ENCODE measurements at regions not wholly inside any gene's neighbourhood (a gene's known extent, or its start where the extent isn't known, plus 50 kb on each side); places are given as distances from the start of the nearest gene placed in this dataset.

GRCh38 chr2:239581352-239581901, 180.6 kb upstream of the HDAC4 start:
- no peak overlapping the region for H3K27ac Mint-ChIP-seq
- H3K27me3 ChIP-seq (ENCODE audit: insufficient read depth, low read length, poor library complexity, severe bottlenecking): no peaks in the 10 kb centered on the region
- H3K27ac ChIP-seq (ENCODE audit: low read depth, low read length): no peak overlapping the region
- H3K36me3 ChIP-seq (ENCODE audit: insufficient read depth, low read length): no peaks in the 10 kb centered on the region
- ChIA-PET CTCF (no interaction called here), POLR2A (no interaction called here)
- no peak overlapping the region for H3K4me3 ChIP-seq (ENCODE audit: low read length)
- no peaks in the 10 kb centered on the region for H3K4me1 Mint-ChIP-seq
- H3K9me3 Mint-ChIP-seq: no peaks in the 10 kb centered on the region
- no peaks in the 10 kb centered on the region for H3K4me1 ChIP-seq (ENCODE audit: insufficient read depth, low read length)
- no peaks in the 10 kb centered on the region for H3K36me3 Mint-ChIP-seq
- H3K4me3 Mint-ChIP-seq: no peak overlapping the region
- peak in 1 of 5 donors; percentile 35 for DNase-seq
- H3K27me3 Mint-ChIP-seq: peaks cover 2 to 8% of the 10 kb centered on the region in 2 donors
- no peaks in the 10 kb centered on the region for H3K9me3 ChIP-seq (ENCODE audit: low read length)

GRCh38 chr2:239580199-239580527, 179.3 kb upstream of the HDAC4 start:
- Mint-ChIP-seq H3K4me1 (no peaks in the 10 kb centered on the region), H3K4me3 (no peak overlapping the region), H3K36me3 (no peaks in the 10 kb centered on the region), H3K27ac (no peak overlapping the region), H3K9me3 (no peaks in the 10 kb centered on the region), H3K27me3 (peaks cover 2 to 3% of the 10 kb centered on the region in 2 donors)
- Histone ChIP-seq H3K9me3 (ENCODE audit: low read length) (no peaks in the 10 kb centered on the region), H3K27ac (ENCODE audit: low read depth, low read length) (no peak overlapping the region), H3K27me3 (ENCODE audit: insufficient read depth, low read length, poor library complexity, severe bottlenecking) (no peaks in the 10 kb centered on the region), H3K4me1 (ENCODE audit: insufficient read depth, low read length) (no peaks in the 10 kb centered on the region), H3K4me3 (ENCODE audit: low read length) (no peak overlapping the region), H3K36me3 (ENCODE audit: insufficient read depth, low read length) (no peaks in the 10 kb centered on the region)
- ChIA-PET POLR2A (no interaction called here), CTCF (no interaction called here)
- no peak for DNase-seq

GRCh38 chr2:239579524-239580198, 178.8 kb upstream of the HDAC4 start:
- Histone ChIP-seq H3K27me3 (ENCODE audit: insufficient read depth, low read length, poor library complexity, severe bottlenecking) (no peaks in the 10 kb centered on the region), H3K9me3 (ENCODE audit: low read length) (no peaks in the 10 kb centered on the region), H3K36me3 (ENCODE audit: insufficient read depth, low read length) (no peaks in the 10 kb centered on the region), H3K27ac (ENCODE audit: low read depth, low read length) (no peak overlapping the region), H3K4me3 (ENCODE audit: low read length) (no peak overlapping the region), H3K4me1 (ENCODE audit: insufficient read depth, low read length) (no peaks in the 10 kb centered on the region)
- POLR2A ChIA-PET: no interaction called here
- peak in 1 of 5 donors; percentile 36 for DNase-seq
- Mint-ChIP-seq H3K27me3 (peaks cover 0 to 2% of the 10 kb centered on the region in 2 donors), H3K36me3 (no peaks in the 10 kb centered on the region), H3K4me1 (no peaks in the 10 kb centered on the region), H3K4me3 (no peak overlapping the region), H3K9me3 (no peaks in the 10 kb centered on the region), H3K27ac (no peak overlapping the region)
- CTCF ChIA-PET: no interaction called here

- Mint-ChIP-seq H3K9me3 (no peaks in the 10 kb centered on the region), H3K36me3 (no peaks in the 10 kb centered on the region), H3K27me3 (peaks cover 0 to 5% of the 10 kb centered on the region in 2 donors), H3K4me1 (no peaks in the 10 kb centered on the region), H3K4me3 (no peak overlapping the region), H3K27ac (peak overlapping the region in 1 of 8 donors; percentile 14)
- POLR2A ChIA-PET: no interaction called here
- no peak for DNase-seq
- Histone ChIP-seq H3K9me3 (ENCODE audit: low read length) (no peaks in the 10 kb centered on the region), H3K4me1 (ENCODE audit: insufficient read depth, low read length) (no peaks in the 10 kb centered on the region), H3K4me3 (ENCODE audit: low read length) (no peak overlapping the region), H3K27ac (ENCODE audit: low read depth, low read length) (no peak overlapping the region), H3K36me3 (ENCODE audit: insufficient read depth, low read length) (no peaks in the 10 kb centered on the region), H3K27me3 (ENCODE audit: insufficient read depth, low read length, poor library complexity, severe bottlenecking) (no peaks in the 10 kb centered on the region)
- CTCF ChIA-PET: no interaction called here
Observed at GRCh38 chr2:239579081-239579480, 178.3 kb upstream of the HDAC4 start.

- Histone ChIP-seq H3K27me3 (ENCODE audit: insufficient read depth, low read length, poor library complexity, severe bottlenecking) (no peaks in the 10 kb centered on the region), H3K9me3 (ENCODE audit: low read length) (no peaks in the 10 kb centered on the region), H3K4me3 (ENCODE audit: low read length) (no peak overlapping the region), H3K4me1 (ENCODE audit: insufficient read depth, low read length) (no peaks in the 10 kb centered on the region), H3K27ac (ENCODE audit: low read depth, low read length) (no peak overlapping the region), H3K36me3 (ENCODE audit: insufficient read depth, low read length) (no peaks in the 10 kb centered on the region)
- H3K4me1 Mint-ChIP-seq: no peaks in the 10 kb centered on the region
- H3K9me3 Mint-ChIP-seq: no peaks in the 10 kb centered on the region
- no peak overlapping the region for H3K4me3 Mint-ChIP-seq
- ChIA-PET POLR2A (interaction anchor here (0.6 kb wide), 1 partner anchor 181 kb away, joined by 3 read pairs; no protein-coding TSS in a partner anchor), CTCF (no interaction called here)
- no peaks in the 10 kb centered on the region for H3K36me3 Mint-ChIP-seq
- peaks cover 0 to 5% of the 10 kb centered on the region in 2 donors for H3K27me3 Mint-ChIP-seq
- H3K27ac Mint-ChIP-seq: peak overlapping the region in 1 of 8 donors; percentile 72
- peak in 1 of 5 donors; percentile 26 for DNase-seq
Observed at GRCh38 chr2:239578381-239578780, 177.6 kb upstream of the HDAC4 start.

- no peaks in the 10 kb centered on the region for H3K4me1 Mint-ChIP-seq
- CTCF ChIA-PET: no interaction called here
Observed at GRCh38 chr2:239577935-239578334, 177.1 kb upstream of the HDAC4 start.

GRCh38 chr2:239576784-239577685, 176.2 kb upstream of the HDAC4 start:
- Mint-ChIP-seq H3K4me3 (no peak overlapping the region), H3K4me1 (no peaks in the 10 kb centered on the region), H3K36me3 (no peaks in the 10 kb centered on the region), H3K27me3 (peaks cover 5% of the 10 kb centered on the region in 2 donors), H3K9me3 (no peaks in the 10 kb centered on the region), H3K27ac (no peak overlapping the region)
- no peaks in the 10 kb centered on the region for H3K27me3 ChIP-seq (ENCODE audit: insufficient read depth, low read length, poor library complexity, severe bottlenecking)
- no peaks in the 10 kb centered on the region for H3K36me3 ChIP-seq (ENCODE audit: insufficient read depth, low read length)
- POLR2A ChIA-PET: no interaction called here
- DNase-seq: peak in 1 of 5 donors; percentile 29
- CTCF ChIA-PET: interaction anchor here (1.0 kb wide), 1 partner anchor 11 kb away, joined by 3 read pairs; no protein-coding TSS in a partner anchor
- no peak overlapping the region for H3K27ac ChIP-seq (ENCODE audit: low read depth, low read length)
- H3K9me3 ChIP-seq (ENCODE audit: low read length): no peaks in the 10 kb centered on the region
- H3K4me1 ChIP-seq (ENCODE audit: insufficient read depth, low read length): no peaks in the 10 kb centered on the region
- no peak overlapping the region for H3K4me3 ChIP-seq (ENCODE audit: low read length)

More at GRCh38 chr2:239577935-239578334, 177.1 kb upstream of the HDAC4 start:
- H3K27me3 Mint-ChIP-seq: peaks cover 0 to 5% of the 10 kb centered on the region in 2 donors
- POLR2A ChIA-PET: interaction anchor here (0.6 kb wide), 1 partner anchor 181 kb away, joined by 3 read pairs; no protein-coding TSS in a partner anchor
- no peaks in the 10 kb centered on the region for H3K9me3 Mint-ChIP-seq
- H3K9me3 ChIP-seq (ENCODE audit: low read length): no peaks in the 10 kb centered on the region
- DNase-seq: peak in 1 of 5 donors; percentile 37
- H3K36me3 Mint-ChIP-seq: no peaks in the 10 kb centered on the region
- H3K27ac ChIP-seq (ENCODE audit: low read depth, low read length): no peak overlapping the region
- H3K4me3 Mint-ChIP-seq: no peak overlapping the region
- H3K27ac Mint-ChIP-seq: no peak overlapping the region
- H3K4me3 ChIP-seq (ENCODE audit: low read length): no peak overlapping the region
- H3K36me3 ChIP-seq (ENCODE audit: insufficient read depth, low read length): no peaks in the 10 kb centered on the region
- H3K4me1 ChIP-seq (ENCODE audit: insufficient read depth, low read length): no peaks in the 10 kb centered on the region
- H3K27me3 ChIP-seq (ENCODE audit: insufficient read depth, low read length, poor library complexity, severe bottlenecking): no peaks in the 10 kb centered on the region

- H3K9me3 ChIP-seq (ENCODE audit: low read length): no peaks in the 10 kb centered on the region
- Mint-ChIP-seq H3K4me3 (no peak overlapping the region), H3K36me3 (no peaks in the 10 kb centered on the region), H3K4me1 (no peaks in the 10 kb centered on the region), H3K9me3 (no peaks in the 10 kb centered on the region), H3K27me3 (peaks cover 5% of the 10 kb centered on the region in 2 donors), H3K27ac (no peak overlapping the region)
- ChIA-PET CTCF (no interaction called here), POLR2A (no interaction called here)
- DNase-seq: peak in 1 of 5 donors; percentile 40
- H3K4me3 ChIP-seq (ENCODE audit: low read length): no peak overlapping the region
- no peaks in the 10 kb centered on the region for H3K4me1 ChIP-seq (ENCODE audit: insufficient read depth, low read length)
- H3K36me3 ChIP-seq (ENCODE audit: insufficient read depth, low read length): no peaks in the 10 kb centered on the region
- H3K27me3 ChIP-seq (ENCODE audit: insufficient read depth, low read length, poor library complexity, severe bottlenecking): no peaks in the 10 kb centered on the region
- H3K27ac ChIP-seq (ENCODE audit: low read depth, low read length): no peak overlapping the region
Observed at GRCh38 chr2:239575931-239576445, 175.2 kb upstream of the HDAC4 start.

Data from CD8-positive, alpha-beta memory T cell (primary cell).